A673 (cell line): ENCODE measurements at regions not wholly inside any gene's neighbourhood (a gene's known extent, or its start where the extent isn't known, plus 50 kb on each side); places are given as distances from the start of the nearest gene placed in this dataset.

Source experiments
- EZH2 ChIP-seq: fragments of 200-600 bp; sonication (generic); IDR thresholded peaks from 2 replicates; pipeline ENCODE4 v1.6.1; 2017; ENCODE audit warnings: borderline replicate concordance, low read depth, mild to moderate bottlenecking, mixed read lengths, antibody characterized with exemption, low read length; ENCODE audit not compliant: poor library complexity, severe bottlenecking
- TF ChIP-seq, protein P1 (sequence below): fragments of 300-800, 200-600 bp; sonication (generic); conservative IDR thresholded peaks from 2 replicates; pipeline ENCODE4 v1.5.1; 2017; ENCODE audit warnings: low read depth, mild to moderate bottlenecking, antibody characterized with exemption, low read length, moderate library complexity, mixed read lengths

DNA sequence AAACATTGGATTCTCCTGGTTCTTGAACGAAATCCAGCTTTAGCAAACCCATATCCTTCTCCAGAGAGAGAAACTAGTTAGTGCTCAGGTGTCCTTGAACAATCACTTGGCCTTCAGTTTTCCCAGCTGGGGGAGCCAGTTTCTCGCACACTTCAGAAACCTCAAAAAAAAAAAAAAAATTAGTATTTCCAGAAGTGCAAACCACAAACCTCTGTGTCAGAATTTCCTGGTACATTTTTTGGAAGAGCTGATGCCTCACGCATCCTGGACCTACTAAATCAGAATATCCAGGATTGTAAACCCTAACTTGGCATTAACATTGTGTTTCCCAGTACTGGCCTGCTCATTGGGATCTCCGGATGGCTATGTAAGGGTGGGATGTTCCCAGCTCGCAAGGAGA, 143.4 kb upstream of the EGR2 start:
- TF ChIP-seq, protein P1, sequence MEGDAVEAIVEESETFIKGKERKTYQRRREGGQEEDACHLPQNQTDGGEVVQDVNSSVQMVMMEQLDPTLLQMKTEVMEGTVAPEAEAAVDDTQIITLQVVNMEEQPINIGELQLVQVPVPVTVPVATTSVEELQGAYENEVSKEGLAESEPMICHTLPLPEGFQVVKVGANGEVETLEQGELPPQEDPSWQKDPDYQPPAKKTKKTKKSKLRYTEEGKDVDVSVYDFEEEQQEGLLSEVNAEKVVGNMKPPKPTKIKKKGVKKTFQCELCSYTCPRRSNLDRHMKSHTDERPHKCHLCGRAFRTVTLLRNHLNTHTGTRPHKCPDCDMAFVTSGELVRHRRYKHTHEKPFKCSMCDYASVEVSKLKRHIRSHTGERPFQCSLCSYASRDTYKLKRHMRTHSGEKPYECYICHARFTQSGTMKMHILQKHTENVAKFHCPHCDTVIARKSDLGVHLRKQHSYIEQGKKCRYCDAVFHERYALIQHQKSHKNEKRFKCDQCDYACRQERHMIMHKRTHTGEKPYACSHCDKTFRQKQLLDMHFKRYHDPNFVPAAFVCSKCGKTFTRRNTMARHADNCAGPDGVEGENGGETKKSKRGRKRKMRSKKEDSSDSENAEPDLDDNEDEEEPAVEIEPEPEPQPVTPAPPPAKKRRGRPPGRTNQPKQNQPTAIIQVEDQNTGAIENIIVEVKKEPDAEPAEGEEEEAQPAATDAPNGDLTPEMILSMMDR = no peak
- TF ChIP-seq EZH2 = no peak
